Effector memory CD8-positive, alpha-beta T cell (primary cell): ENCODE measurements at regions not wholly inside any gene's neighbourhood (a gene's known extent, or its start where the extent isn't known, plus 50 kb on each side); places are given as distances from the start of the nearest gene placed in this dataset.
"Not testable (repeated sequence)": the region's sequence is repeated elsewhere in the genome, so short reads cannot be mapped to it uniquely, and the experiment has no call there.

ENCODE experiments used
- ATAC-seq: fragments of 150-1000 bp; cut with Tn5 transposase; replicated peaks from 2 replicates; pipeline ENCODE4 v1.10.0; 2021; ENCODE audit warnings: mild to moderate bottlenecking, moderate library complexity
- DNase-seq, 3 experiments: peaks; one replicate each; pipeline ENCODE4 v3.0.0; 2021
- H3K27ac Mint-ChIP-seq, 2 donors: one replicate each; pipeline ENCODE4 v1.8.0; 2022; ENCODE audit warnings: mild to moderate bottlenecking in 2 of 2, mixed read lengths in 2 of 2, moderate library complexity in 2 of 2
- H3K27me3 Mint-ChIP-seq, 2 donors: one replicate each; pipeline ENCODE4 v1.8.0; 2022; ENCODE audit warnings: mixed read lengths in 2 of 2
- H3K36me3 Mint-ChIP-seq: one replicate; pipeline ENCODE4 v1.8.0; 2022; ENCODE audit warnings: mild to moderate bottlenecking, moderate library complexity, mixed read lengths; ENCODE audit not compliant: insufficient read depth
- H3K4me1 Mint-ChIP-seq, 2 donors: one replicate each; pipeline ENCODE4 v1.8.0; 2022; ENCODE audit warnings: low read depth in 2 of 2, mixed read lengths in 2 of 2
- H3K4me3 Mint-ChIP-seq, 2 donors: one replicate each; pipeline ENCODE4 v1.8.0; 2022; ENCODE audit warnings: mild to moderate bottlenecking in 2 of 2, mixed read lengths in 2 of 2, moderate library complexity in 2 of 2
- H3K9me3 Mint-ChIP-seq, 2 donors: one replicate each; pipeline ENCODE4 v1.8.0; 2022; ENCODE audit warnings: mixed read lengths in 2 of 2

GRCh38 chr5:153365547-153365946, 124.9 kb upstream of the GRIA1 start:
- H3K9me3 Mint-ChIP-seq, result peaks cover 0 to 6% of the 10 kb centered on the region in 2 donors
- no peaks in the 10 kb centered on the region for H3K4me1 Mint-ChIP-seq
- DNase-seq, result no peak
- no peaks in the 10 kb centered on the region for H3K36me3 Mint-ChIP-seq
- no peak overlapping the region for H3K4me3 Mint-ChIP-seq
- H3K27ac Mint-ChIP-seq, result no peak overlapping the region
- no peak for ATAC-seq
- no peaks in the 10 kb centered on the region for H3K27me3 Mint-ChIP-seq

- Mint-ChIP-seq H3K36me3 (no peaks in the 10 kb centered on the region), H3K4me1 (no peaks in the 10 kb centered on the region), H3K27me3 (no peaks in the 10 kb centered on the region), H3K4me3 (no peak overlapping the region), H3K9me3 (peaks cover 0 to 6% of the 10 kb centered on the region in 2 donors), H3K27ac (no peak overlapping the region)
- DNase-seq, result no peak
- ATAC-seq, result no peak
Observed at GRCh38 chr5:153367466-153367865, 123.0 kb upstream of the GRIA1 start.

- H3K27ac Mint-ChIP-seq, result no peak overlapping the region
- no peaks in the 10 kb centered on the region for H3K36me3 Mint-ChIP-seq
- H3K4me3 Mint-ChIP-seq, result no peak overlapping the region
- no peaks in the 10 kb centered on the region for H3K27me3 Mint-ChIP-seq
- ATAC-seq (no peak), DNase-seq (no peak)
- H3K4me1 Mint-ChIP-seq, result no peaks in the 10 kb centered on the region
- H3K9me3 Mint-ChIP-seq, result peaks cover 0 to 4% of the 10 kb centered on the region in 2 donors
Observed at GRCh38 chr5:153372425-153373129, 117.9 kb upstream of the GRIA1 start.

- Mint-ChIP-seq H3K4me3 (no peak overlapping the region), H3K36me3 (no peaks in the 10 kb centered on the region), H3K4me1 (no peaks in the 10 kb centered on the region), H3K27ac (no peak overlapping the region), H3K9me3 (peaks cover 2 to 4% of the 10 kb centered on the region in 2 donors), H3K27me3 (no peaks in the 10 kb centered on the region)
- no peak for ATAC-seq
- DNase-seq, result no peak
Observed at GRCh38 chr5:153373130-153373498, 117.4 kb upstream of the GRIA1 start.

- H3K36me3 Mint-ChIP-seq, DNase-seq, H3K4me3 Mint-ChIP-seq, H3K27me3 Mint-ChIP-seq, H3K27ac Mint-ChIP-seq, ATAC-seq, H3K4me1 Mint-ChIP-seq: not testable (repeated sequence)
- H3K9me3 Mint-ChIP-seq, result peaks cover 3 to 14% of the 10 kb centered on the region in 2 donors
Observed at GRCh38 chr5:153381630-153382029, 108.8 kb upstream of the GRIA1 start.

GRCh38 chr5:153390569-153390968, 99.9 kb upstream of the GRIA1 start:
- ATAC-seq, result no peak
- no peaks in the 10 kb centered on the region for H3K36me3 Mint-ChIP-seq
- H3K9me3 Mint-ChIP-seq, result peaks cover 0 to 9% of the 10 kb centered on the region in 2 donors

GRCh38 chr5:153399595-153399994, 90.9 kb upstream of the GRIA1 start:
- ATAC-seq (no peak), DNase-seq (no peak)
- H3K36me3 Mint-ChIP-seq, result no peaks in the 10 kb centered on the region
- no peak overlapping the region for H3K4me3 Mint-ChIP-seq
- H3K27ac Mint-ChIP-seq, result no peak overlapping the region
- no peaks in the 10 kb centered on the region for H3K4me1 Mint-ChIP-seq
- H3K27me3 Mint-ChIP-seq, result peaks cover 0 to 7% of the 10 kb centered on the region in 2 donors
- peaks cover 0 to 5% of the 10 kb centered on the region in 2 donors for H3K9me3 Mint-ChIP-seq

More at GRCh38 chr5:153390569-153390968, 99.9 kb upstream of the GRIA1 start:
- no peak overlapping the region for H3K4me3 Mint-ChIP-seq
- no peak for DNase-seq
- no peaks in the 10 kb centered on the region for H3K27me3 Mint-ChIP-seq
- no peak overlapping the region for H3K27ac Mint-ChIP-seq
- no peaks in the 10 kb centered on the region for H3K4me1 Mint-ChIP-seq

GRCh38 chr5:153400931-153401330, 89.5 kb upstream of the GRIA1 start:
- peaks cover 0 to 7% of the 10 kb centered on the region in 2 donors for H3K27me3 Mint-ChIP-seq
- ATAC-seq (no peak), DNase-seq (no peak)
- H3K4me3 Mint-ChIP-seq, result no peak overlapping the region
- H3K36me3 Mint-ChIP-seq, result no peaks in the 10 kb centered on the region
- H3K4me1 Mint-ChIP-seq, result no peaks in the 10 kb centered on the region
- H3K27ac Mint-ChIP-seq, result no peak overlapping the region
- H3K9me3 Mint-ChIP-seq, result peaks cover 0 to 1% of the 10 kb centered on the region in 2 donors

- peaks cover 0 to 7% of the 10 kb centered on the region in 2 donors for H3K27me3 Mint-ChIP-seq
- H3K9me3 Mint-ChIP-seq, result no peaks in the 10 kb centered on the region
- H3K4me1 Mint-ChIP-seq, result no peaks in the 10 kb centered on the region
- no peak for ATAC-seq
- H3K27ac Mint-ChIP-seq, result no peak overlapping the region
- DNase-seq, result no peak
- H3K4me3 Mint-ChIP-seq, result no peak overlapping the region
- H3K36me3 Mint-ChIP-seq, result no peaks in the 10 kb centered on the region
Observed at GRCh38 chr5:153402550-153402949, 87.9 kb upstream of the GRIA1 start.

GRCh38 chr5:153403470-153403869, 87.0 kb upstream of the GRIA1 start:
- ATAC-seq, result no peak
- DNase-seq, result no peak
- Mint-ChIP-seq H3K4me1 (no peaks in the 10 kb centered on the region), H3K9me3 (no peaks in the 10 kb centered on the region), H3K4me3 (no peak overlapping the region), H3K27me3 (peaks cover 0 to 7% of the 10 kb centered on the region in 2 donors), H3K36me3 (no peaks in the 10 kb centered on the region), H3K27ac (no peak overlapping the region)

GRCh38 chr5:153404747-153405146, 85.7 kb upstream of the GRIA1 start:
- Mint-ChIP-seq H3K4me1 (no peaks in the 10 kb centered on the region), H3K27me3 (peaks cover 0 to under 1% of the 10 kb centered on the region in 2 donors), H3K36me3 (no peaks in the 10 kb centered on the region), H3K9me3 (no peaks in the 10 kb centered on the region), H3K4me3 (no peak overlapping the region), H3K27ac (no peak overlapping the region)
- ATAC-seq (no peak), DNase-seq (no peak)

- Mint-ChIP-seq H3K4me3 (no peak overlapping the region), H3K36me3 (no peaks in the 10 kb centered on the region), H3K27ac (no peak overlapping the region), H3K27me3 (no peaks in the 10 kb centered on the region), H3K9me3 (peaks cover 0 to 2% of the 10 kb centered on the region in 2 donors), H3K4me1 (no peaks in the 10 kb centered on the region)
- DNase-seq (no peak), ATAC-seq (no peak)
Observed at GRCh38 chr5:153421676-153422075, 68.8 kb upstream of the GRIA1 start.

- Mint-ChIP-seq H3K4me3 (no peak overlapping the region), H3K27ac (no peak overlapping the region), H3K27me3 (no peaks in the 10 kb centered on the region), H3K9me3 (peaks cover 0 to 4% of the 10 kb centered on the region in 2 donors), H3K4me1 (no peaks in the 10 kb centered on the region), H3K36me3 (no peaks in the 10 kb centered on the region)
- no peak for ATAC-seq
- DNase-seq, result no peak
Observed at GRCh38 chr5:153425914-153426313, 64.6 kb upstream of the GRIA1 start.

- no peak overlapping the region for H3K27ac Mint-ChIP-seq
- no peak for DNase-seq
- H3K9me3 Mint-ChIP-seq, result peaks cover 0 to 3% of the 10 kb centered on the region in 2 donors
Observed at GRCh38 chr5:153429761-153430380, 60.6 kb upstream of the GRIA1 start.

More at GRCh38 chr5:153429761-153430380, 60.6 kb upstream of the GRIA1 start:
- no peak for ATAC-seq
- no peaks in the 10 kb centered on the region for H3K36me3 Mint-ChIP-seq
- no peak overlapping the region for H3K4me3 Mint-ChIP-seq
- peaks cover 0 to 10% of the 10 kb centered on the region in 2 donors for H3K27me3 Mint-ChIP-seq
- no peaks in the 10 kb centered on the region for H3K4me1 Mint-ChIP-seq
